ENCODE measurements at regions not wholly inside any gene's neighbourhood (a gene's known extent, or its start where the extent isn't known, plus 50 kb on each side); places are given as distances from the start of the nearest gene placed in this dataset.
"Not testable (repeated sequence)": the region's sequence is repeated elsewhere in the genome, so short reads cannot be mapped to it uniquely, and the experiment has no call there.

DNA sequence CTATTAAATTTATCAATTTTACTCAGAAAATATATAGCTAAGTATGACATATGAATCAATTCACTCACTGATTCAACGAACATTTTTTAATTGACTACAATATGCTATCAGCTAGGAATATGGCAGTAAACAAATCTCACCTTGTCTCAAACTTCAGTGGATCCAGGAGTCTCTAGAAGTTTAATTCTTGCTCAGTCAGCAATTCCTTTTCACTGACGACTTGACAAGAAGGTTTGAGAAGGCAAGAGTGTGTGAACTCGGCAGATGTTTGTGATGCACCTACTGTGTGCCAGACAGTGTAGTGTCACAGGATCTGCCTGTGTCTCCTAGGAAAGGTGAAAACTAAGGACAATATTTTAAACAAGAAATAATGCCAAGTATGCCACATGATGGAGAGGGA, 4175.7 kb upstream of the OR11H1 start:
- TF ChIP-seq POLR2A, EP300 (IDR thresholded peaks at IDR 0.05): not testable (repeated sequence)
- TF ChIP-seq, protein P1, sequence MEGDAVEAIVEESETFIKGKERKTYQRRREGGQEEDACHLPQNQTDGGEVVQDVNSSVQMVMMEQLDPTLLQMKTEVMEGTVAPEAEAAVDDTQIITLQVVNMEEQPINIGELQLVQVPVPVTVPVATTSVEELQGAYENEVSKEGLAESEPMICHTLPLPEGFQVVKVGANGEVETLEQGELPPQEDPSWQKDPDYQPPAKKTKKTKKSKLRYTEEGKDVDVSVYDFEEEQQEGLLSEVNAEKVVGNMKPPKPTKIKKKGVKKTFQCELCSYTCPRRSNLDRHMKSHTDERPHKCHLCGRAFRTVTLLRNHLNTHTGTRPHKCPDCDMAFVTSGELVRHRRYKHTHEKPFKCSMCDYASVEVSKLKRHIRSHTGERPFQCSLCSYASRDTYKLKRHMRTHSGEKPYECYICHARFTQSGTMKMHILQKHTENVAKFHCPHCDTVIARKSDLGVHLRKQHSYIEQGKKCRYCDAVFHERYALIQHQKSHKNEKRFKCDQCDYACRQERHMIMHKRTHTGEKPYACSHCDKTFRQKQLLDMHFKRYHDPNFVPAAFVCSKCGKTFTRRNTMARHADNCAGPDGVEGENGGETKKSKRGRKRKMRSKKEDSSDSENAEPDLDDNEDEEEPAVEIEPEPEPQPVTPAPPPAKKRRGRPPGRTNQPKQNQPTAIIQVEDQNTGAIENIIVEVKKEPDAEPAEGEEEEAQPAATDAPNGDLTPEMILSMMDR (IDR thresholded peaks at IDR 0.05), result not testable (repeated sequence)

Data from gastroesophageal sphincter (tissue), 3 donors.